ENCODE measurements at regions not wholly inside any gene's neighbourhood (a gene's known extent, or its start where the extent isn't known, plus 50 kb on each side); places are given as distances from the start of the nearest gene placed in this dataset.

GRCh38 chr20:6482486-6482885, 285.0 kb upstream of the BMP2 start:
- TF ChIP-seq CTCF (IDR thresholded peaks at IDR 0.05) (no peak), EP300 (IDR thresholded peaks at IDR 0.05) (no peak), POLR2A (IDR thresholded peaks at IDR 0.05) (no peak)

Data from upper lobe of left lung (tissue), 4 donors.